HG03039 (cell line): ENCODE measurements at regions not wholly inside any gene's neighbourhood (a gene's known extent, or its start where the extent isn't known, plus 50 kb on each side); places are given as distances from the start of the nearest gene placed in this dataset.

Experiments
- ATAC-seq: cut with Tn5 transposase; IDR thresholded peaks from one replicate; pipeline ENCODE4 v1.9.1; 2021; ENCODE audit warnings: mild to moderate bottlenecking, moderate library complexity; ENCODE audit not compliant: unreplicated experiment

DNA sequence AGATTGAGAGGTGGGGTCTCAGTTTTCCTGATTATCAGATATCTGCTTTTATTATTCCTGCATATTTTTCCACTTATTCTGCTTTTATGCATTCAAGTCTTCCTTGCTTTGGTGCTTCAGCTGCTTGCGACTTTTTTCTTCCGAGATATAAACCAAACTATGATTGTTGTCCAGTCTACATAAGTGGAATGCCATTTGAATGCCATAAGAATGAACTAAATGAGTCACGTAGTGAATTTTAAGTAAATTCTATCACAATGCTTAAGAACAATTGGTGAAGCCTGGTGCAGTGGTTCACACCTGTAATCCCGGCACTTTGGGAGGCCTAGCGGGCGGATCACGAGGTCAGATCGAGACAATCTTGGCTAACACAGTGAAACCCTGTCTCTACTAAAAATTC is 189.1 kb downstream of the PCDH18 start:
- ATAC-seq = no peak

DNA sequence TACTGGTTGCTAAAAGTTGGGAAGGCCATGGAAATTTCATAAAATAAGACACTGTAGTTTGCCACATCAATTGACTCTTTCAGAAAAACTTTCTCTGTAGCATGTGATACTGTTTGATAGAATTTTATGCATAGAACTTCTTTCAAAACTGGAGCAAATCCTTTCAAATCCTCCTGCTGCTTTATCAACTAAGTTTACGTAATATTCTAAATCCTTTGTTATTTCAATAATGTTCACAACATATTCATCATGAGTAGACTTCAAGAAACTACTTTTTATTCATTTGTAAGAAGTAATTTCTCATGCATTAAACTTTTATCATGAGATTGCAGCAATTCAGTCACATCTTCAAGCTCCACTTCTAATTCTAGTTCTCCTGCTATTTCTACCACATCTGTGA is 199.3 kb downstream of the PCDH18 start:
- ATAC-seq = no peak

DNA sequence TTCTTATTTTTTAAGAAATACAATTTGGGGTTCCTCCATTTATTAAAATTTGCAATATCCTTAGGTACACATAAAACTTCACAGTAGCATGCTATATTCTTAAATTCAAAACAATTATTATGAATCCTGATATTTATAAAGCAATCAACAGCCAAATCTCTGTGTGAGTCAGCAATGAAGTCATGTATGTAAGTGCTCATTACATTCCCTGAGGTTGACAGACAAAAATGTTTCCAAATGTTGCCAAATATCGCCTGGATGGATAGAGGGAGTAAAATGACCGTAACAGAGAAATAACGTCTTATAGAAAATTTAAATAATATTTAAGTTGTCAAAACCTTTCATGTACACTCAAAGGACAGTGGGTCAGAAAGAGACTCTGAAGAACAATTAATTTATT is 220.0 kb downstream of the PCDH18 start:
- ATAC-seq = no peak

DNA sequence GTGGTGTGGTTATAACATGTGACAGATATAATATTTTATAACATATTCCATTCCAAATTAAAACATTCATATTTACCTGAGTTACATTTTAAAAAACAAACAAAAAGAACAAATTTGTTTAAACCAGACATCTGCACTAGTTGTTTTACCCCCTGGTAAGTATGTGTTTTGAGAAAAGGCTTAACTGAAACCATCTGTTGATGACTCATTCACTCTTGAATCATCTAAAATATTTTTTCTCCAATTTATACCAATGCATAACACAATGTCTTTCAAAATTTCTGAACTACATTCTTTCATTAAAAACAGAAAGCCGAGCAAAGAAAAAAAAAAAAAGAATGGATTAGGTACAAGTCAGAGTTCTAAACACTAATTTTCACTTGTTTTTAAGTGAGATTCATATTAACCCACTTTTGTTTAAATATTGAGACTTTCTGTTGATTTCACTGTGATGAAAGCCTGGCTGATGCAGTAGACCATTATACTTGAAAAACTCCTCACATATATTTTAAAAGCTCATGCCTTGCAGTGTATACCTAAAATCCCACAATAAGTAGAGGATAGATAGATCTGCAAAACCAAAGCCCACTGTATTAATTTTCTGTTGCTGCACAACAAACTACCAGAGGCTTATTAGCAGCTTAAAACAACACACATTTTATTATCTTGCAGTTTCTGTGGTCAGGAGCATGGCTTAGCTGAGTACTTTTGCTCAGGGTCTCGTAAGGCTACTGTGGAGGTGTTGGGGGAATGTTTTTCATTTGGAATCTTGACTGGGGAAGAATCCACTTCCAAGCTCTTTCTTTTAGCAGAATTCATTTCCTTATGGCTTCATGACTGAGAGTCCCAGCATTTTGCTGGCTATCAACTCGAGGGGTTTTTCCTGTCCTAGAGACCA is 221.5 kb downstream of the PCDH18 start:
- ATAC-seq = no peak

DNA sequence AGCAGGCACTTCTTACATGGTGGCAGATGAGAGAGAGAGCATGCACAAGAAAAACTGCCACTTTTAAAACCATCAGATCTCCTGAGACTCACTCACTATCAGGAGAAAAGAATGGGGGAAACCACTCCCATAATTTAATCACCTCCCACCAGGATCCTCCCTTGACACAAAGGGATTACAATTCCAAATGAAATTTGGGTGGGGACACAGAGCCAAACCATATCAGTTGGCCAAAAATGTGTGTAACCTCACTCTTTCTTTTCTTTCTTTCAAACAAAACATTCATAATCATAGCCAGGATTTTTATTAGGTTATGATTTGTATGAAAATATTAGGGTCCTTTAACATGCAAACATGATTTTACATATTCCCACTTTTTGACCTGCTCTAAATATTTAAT is 222.1 kb downstream of the PCDH18 start:
- ATAC-seq = no peak

DNA sequence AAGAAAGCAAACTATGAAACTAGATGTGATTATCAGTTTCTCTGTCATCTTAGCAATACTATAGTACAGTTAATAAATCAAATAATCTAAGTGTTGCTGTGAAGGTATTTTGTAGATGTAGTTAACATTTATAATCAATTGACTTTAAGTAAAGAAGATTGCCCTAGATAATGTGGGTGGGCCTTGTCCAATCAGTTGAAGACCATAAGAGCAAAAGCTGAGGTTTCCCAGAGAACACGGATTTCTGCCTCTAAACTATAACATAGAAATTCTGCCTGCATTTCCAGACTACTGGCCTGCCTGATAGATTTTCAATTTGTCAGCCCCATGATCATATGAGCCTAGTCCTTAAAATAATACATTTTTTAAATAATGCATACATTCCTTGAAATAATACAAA is 222.9 kb downstream of the PCDH18 start:
- no peak for ATAC-seq

DNA sequence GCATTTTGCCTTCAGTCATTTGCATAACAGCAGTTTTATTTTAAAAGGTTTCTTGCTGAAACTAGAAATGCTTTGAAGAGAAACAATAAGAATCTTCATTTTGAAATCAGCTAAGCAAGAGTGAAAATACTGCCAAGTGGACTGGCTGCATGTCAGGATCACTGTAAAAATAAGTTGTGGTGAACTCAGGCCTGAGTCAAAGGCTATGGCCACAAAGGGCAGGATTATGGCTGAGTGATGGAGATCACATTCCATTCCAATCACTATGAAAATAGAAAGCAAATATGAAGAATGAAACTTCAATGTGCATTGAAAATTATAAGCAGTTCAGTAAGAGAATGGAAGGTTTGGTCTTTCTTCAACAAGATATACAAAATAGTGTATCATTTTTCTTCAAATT is 224.5 kb downstream of the PCDH18 start:
- ATAC-seq = no peak

DNA sequence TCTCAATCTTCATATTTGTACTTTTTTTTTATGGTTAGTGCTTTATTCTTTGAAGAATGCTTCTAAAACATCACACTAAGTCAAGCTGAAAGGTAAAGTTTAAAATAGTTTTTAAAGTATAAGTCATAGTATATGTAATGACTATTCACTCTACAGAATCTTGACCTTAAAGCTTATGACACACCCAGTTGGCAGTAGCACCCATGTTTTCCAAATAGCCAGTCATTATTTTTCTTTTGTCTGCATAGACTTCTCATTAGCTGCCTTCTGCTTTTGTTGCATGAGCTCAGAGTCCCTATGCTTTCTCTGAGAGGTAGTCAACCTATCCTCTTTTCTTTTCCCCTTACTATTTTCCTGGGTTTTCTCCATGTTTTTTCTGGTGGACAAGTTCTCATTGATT is 231.5 kb downstream of the PCDH18 start:
- ATAC-seq = no peak

DNA sequence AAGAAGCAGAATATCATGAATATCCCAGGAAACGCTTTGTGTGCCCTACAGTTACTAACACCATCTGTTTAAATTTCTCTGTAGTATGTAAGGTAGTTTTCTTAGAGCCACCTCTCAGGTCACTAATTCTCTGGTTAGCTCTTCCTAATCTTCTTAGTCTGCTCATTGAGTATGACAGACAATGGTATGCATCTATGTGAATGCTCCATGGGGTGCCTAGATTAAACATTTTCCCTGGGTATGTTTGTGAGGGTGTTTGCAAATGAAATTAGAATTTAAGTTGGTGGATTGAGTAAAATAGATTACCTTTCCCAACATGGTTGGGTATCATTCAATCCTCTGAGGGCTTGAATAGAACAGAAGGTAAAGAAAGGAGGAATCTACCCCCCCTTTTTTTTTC is 233.0 kb downstream of the PCDH18 start:
- no peak for ATAC-seq

DNA sequence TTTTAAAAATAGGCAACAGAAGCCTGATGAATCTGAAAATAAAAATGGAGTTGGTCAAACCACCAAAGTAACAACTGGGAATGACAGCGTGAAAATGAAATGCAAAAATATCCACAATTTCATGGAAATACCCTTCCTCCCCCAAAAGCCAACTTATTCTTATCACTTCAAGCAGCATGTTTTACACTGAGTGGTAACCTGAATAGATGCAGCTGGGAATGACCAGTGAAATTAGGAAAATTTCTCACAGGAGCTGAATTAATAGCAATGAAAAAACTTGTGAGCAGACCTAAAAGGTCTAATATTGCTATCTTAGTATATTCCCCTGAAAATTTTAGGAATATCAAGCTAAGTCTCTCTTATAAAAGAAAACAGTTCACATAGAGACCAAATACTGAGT is 239.0 kb downstream of the PCDH18 start:
- no peak for ATAC-seq

DNA sequence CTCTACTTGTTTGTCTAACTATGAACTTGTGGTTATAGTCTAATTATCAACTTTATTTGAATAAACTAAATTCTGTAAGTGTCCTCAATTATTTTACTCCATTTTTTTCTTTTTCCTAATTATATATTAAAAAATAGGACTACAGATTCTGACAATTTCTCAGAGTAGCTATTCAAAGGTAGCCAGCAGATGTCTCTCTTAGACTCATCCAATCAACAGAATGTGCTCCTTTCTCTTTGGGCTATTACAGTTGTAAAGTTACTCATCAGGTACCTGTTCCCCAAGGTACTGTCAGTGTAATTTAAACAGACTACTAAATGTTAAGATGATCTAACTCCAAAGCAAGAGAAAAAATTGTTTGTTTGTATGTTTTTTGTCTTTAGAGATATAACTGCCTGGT is 248.6 kb downstream of the PCDH18 start:
- no peak for ATAC-seq

DNA sequence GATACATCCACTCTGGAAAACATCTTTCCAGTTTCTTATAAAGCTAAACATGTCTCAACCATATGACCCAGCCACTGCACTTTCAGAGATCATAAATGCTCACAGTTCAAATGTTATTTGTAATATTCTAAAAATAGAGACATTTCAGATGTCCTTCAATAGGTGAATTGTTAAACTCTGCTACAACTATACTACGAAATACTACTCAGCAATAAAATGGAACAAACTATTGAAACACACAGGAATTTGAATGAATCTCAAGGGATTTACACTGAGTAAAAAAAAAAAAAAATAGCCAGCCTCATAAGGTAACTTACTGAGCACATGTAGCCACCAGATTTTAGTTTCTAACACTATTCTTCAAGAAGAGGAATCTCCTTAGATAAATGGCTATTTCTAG is 253.9 kb downstream of the PCDH18 start:
- no peak for ATAC-seq

DNA sequence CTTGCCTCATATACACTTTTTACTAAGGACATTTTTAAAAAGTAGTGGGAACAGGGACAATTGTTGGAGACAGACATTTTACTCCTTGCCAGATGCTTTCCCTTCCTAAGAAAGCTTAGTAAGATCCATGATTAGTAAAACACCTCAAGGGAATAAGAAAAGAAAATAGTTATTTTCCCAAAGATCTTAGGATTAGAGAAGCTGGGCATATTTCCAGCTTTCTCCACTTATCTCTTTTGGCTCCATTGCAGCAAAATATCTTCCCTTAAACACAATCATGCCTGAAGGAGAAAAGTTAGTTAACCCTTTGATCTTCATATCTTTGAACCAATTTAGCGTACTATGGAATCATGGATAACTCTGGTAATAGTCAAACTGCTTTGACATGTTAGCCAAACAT is 257.9 kb downstream of the PCDH18 start:
- no peak for ATAC-seq

DNA sequence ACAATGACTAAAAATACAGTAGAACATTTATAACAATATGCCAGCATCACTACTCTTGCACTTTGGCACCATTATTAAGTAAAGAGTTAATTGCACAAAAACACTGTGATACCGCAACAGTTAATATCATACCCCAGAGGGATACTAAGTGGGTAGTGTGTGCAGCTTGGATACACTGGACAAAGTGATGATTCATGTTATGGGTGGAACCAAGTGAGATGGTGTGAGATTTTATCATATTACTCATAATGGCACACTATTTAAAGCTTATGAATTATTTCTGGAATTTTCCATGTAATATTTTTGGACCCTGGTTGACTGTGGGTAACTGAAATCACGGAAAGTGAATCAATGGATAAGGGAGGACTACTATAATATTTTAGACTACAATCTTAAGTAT is 265.3 kb downstream of the PCDH18 start:
- no peak for ATAC-seq

DNA sequence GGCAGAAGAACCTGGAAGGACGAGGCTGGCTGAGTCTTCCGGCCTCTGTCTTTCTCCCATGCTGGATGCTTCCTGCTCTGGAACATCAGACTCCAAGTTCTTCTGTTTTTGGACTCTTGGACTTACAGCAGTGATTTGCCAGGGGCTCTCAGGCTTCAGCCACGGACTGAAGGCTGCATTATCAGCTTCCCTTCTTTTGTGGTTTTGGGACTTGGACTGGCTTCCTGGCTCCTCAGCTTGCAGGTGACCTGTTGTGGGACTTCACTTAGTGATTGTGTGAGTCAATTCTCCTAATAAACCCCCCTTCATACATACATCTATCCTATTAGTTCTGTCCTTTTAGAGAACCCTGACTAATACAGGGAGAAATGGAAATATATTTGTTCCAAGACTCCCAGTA is 265.8 kb downstream of the PCDH18 start:
- ATAC-seq = no peak

DNA sequence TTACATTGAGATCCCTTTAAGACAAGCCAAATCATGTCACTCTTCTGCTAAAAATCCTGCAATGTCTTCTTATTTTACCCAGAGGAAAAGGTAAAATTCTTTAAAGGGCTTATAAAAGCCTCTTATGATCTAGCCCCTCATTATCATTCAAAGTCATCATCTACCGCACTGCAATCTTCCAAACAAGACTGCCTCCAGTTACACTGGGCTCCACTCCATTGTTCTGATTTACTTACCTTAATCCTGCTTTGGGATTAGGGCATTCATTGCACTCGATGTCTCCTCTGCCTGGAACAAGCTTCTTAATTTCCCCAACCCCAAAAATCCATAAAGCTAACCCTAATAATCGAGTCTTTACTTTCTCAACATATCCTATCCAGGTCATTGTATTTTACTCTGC is 269.1 kb downstream of the PCDH18 start:
- ATAC-seq = no peak

DNA sequence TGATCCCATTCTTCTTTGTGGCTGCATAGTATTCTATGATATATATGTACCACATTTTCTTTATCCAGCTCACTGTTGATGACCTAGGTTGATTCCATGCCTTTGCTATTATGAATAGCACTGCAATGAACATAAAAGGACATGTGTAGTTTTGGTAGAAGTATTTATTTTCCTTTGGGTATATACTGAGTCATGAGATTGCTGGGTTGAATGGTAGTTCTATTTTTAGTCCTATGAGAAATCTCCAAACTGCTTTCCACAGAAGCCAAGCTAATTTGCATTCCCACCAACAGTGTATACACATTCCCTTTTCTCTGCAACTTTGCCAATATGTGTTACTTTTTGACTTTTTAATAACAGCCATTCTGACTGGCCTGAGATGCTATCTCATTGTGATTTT is 278.3 kb downstream of the PCDH18 start:
- ATAC-seq = no peak

DNA sequence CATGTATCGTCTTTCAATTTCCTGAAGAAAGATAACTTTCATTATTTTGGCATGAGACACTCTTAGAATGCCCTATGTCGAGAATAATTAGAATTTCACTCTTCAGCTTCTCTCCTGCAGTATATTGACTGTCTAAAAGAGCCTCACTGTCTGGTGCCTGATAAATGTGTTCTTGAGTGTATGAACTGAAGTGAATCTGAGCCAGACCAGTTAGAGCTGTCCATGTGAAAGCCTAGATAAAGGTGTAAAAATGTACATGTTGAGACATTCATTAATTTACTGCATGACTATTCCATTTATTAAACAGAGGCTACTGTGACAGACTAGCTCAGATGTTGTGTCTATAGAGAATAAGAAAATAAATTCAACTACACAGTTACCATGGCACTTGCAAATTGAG is 283.2 kb downstream of the PCDH18 start:
- ATAC-seq = no peak

DNA sequence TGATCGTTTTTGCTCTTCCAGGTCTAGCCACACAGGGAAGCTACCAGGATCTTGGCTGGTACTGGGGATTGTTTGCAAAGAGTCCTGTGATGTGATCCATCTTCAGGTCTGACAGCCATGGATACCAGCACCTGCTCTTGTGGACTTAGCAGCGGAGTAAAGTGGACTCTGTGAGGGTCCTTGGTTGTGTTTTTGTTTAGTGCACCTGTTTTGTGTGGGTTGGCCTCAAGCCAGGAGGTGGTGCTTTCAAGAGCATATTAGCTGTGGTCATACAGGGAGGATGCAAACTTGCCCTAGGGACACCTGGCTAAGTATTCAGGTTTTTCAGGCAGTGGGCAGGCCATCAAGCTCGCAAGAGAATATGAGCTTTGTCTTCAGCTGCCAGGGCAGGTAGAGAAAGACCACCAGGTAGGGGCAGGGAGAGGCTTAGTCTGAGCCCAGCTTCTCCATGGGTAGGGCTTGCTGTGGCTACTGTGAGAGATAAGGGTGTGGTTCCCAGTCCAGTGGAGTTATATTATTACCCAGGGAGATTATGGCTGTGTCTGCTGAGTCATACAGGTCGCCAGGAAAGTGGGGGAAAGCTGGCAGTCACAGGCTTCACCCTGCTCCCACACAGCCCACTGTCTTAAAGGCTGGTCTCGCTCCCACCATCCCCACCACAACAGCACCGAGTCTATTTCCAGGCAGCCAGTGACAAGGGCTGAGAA is 293.7 kb downstream of the PCDH18 start:
- ATAC-seq = no peak

DNA sequence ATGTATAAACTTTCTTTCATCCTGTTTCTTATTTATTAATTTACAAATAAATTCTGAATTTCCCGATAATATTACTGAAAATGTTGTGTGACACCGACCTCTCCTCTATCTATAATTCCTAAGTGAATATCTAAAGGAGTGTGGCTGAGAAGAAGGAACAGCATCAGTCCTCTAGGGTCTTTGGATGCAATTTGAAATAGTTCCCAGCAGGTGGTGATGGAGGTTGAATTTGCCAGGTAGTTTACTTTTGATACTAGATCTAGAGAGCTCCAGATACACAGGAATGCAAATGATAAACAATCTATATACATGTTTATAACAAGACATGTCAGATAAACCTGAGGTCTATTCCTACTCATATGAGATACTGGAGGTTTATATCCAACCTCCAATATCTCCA is 305.4 kb downstream of the PCDH18 start:
- ATAC-seq = no peak

DNA sequence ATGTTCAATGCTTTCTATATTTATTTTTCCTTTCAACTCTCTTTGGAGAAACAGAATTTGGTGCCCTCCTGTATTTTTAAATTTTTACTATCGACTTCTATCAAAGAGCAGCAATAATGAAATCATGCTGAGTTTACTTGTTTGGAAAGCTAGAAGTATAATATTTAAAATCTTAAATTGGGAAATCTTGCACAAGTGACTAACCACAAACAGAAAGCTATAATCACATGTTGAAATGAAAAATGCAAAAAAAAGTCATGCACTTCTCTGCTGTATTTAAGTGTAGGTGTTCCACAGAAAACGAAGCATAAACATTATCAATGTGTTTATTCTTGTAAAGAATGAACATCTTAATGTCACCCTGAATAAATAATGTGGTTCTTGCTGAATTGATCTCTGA is 306.1 kb downstream of the PCDH18 start:
- ATAC-seq = no peak

DNA sequence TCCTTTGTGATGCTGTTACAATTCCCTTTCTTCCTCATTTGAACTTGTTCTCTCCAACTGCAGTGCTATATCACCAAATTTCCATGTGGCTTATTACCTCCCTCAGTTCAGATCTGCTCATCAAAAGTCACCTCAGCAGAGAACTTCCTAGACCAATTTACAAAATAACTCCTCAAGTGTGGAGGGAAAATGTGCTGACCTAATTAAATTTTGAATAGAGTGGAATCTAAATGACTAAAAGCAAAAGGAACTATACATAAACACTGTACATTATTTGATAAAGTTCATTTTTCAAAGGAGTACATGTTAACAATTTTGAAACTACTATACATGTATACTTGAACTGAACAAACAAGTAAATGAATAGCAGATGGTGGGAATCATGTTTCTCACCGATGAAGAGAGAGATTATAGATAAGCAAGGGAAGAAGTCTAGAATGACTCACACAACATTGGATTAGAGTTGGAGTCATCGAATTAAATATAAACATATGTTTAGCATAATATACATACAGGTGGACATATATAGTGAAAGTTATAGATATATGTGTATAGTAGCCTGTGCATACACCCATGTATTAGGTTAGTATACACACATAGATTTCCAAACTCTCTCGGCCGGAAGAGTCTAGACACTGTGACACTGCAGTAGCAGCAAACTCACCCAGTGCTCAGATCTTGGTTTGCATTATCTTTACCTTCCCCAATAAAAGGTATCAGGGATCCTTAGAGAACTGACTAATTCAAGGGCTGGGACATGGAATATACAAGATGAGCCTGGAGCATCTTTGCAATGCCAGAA is 318.7 kb downstream of the PCDH18 start:
- ATAC-seq = no peak
